Pulmonary artery endothelial cell (primary cell): ENCODE measurements at regions not wholly inside any gene's neighbourhood (a gene's known extent, or its start where the extent isn't known, plus 50 kb on each side); places are given as distances from the start of the nearest gene placed in this dataset.

Experiments used
- DNase-seq: peaks from one replicate; pipeline ENCODE4 v3.0.0-alpha.2; 2011; ENCODE audit warnings: low read depth, low spot score

- no peak for DNase-seq
Measured at GRCh38 chr2:5304640-5305039, 387.5 kb upstream of the SOX11 start.

DNA sequence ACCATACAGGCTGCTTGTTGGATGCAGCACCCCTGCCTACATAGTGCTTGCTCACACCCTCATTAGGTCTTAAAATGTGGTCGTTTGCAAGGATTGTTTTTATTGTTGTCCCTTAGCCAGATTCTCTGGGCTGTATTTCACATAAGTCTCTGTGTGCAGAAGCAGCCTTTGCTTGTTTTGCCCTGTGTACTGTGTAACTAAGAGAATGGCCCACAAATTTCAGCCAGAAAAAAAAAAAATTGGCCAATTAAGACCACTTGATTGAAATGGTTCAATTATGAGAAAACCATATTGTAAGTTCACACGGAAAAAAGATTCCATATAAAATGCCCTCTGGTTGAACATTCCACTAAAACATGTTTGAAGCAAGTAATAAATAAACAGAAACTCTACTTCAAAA is 377.1 kb upstream of the SOX11 start:
- DNase-seq, result no peak

GRCh38 chr2:5315512-5315911 is 376.7 kb upstream of the SOX11 start:
- DNase-seq, result no peak

GRCh38 chr2:5316001-5316490 is 376.1 kb upstream of the SOX11 start:
- DNase-seq, result no peak

- DNase-seq, result no peak
Measured at GRCh38 chr2:5319493-5319892, 372.7 kb upstream of the SOX11 start.

DNA sequence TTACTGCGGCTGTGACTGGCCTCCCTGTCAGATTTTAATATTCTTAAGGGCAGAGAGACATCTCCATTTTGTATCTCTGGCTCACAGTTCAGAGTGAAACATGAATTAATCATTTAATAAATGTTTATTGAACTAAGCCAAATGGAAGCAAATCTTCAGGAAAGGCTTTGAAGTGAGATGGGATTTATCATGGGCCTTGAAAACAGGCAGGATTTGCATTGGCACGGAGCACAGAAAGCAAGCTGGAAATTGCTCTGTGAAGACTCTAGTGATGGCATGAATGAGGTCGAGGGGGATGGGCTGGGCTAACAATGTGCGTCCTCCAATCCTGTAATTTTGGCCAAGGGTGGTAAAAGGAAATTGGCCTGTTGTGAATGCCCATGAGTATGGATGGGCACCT is 369.8 kb upstream of the SOX11 start:
- DNase-seq, result no peak

DNA sequence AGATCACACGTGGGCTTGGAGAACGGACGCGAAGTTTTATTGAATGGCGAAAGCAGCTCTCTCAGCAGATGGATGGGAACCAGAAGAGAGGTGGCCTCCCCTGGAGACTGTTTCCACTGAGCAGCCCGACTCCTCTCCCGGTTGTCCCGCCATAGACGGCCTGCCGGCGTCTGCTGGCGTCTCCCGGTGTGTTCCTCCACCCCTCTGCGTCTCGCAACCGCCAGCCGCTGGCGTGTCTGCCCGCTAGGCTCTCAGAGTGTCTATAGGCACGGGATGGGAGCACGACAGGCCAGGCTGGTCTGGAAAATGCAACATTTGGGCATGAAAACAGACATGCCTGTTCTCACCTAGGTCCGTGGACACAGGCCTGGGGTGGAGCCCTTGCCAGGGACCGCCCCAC is 366.7 kb upstream of the SOX11 start:
- no peak for DNase-seq

DNA sequence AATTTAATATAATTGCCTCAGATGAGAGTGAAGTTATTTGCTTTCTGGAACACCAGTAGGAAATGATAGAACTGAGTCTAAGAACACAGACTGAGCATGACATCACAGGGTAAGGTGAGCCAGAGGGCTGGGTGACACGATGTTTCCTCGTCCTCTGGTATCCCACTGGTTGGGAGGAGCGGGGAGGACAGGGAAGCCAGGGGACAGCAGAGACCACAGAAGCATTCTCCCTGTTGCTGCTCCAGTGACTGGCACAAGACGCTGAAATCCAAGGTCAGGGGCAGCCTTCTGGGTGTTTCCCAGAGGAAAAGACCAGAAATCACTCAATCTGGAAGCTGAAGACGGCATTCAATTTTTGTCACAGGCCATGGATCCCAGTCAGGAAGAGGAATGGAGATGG is 363.4 kb upstream of the SOX11 start:
- no peak for DNase-seq

GRCh38 chr2:5329763-5330162 is 362.4 kb upstream of the SOX11 start:
- DNase-seq, result no peak

GRCh38 chr2:5330961-5331360 is 361.2 kb upstream of the SOX11 start:
- no peak for DNase-seq

- no peak for DNase-seq
Measured at GRCh38 chr2:5332925-5333324, 359.3 kb upstream of the SOX11 start.

DNA sequence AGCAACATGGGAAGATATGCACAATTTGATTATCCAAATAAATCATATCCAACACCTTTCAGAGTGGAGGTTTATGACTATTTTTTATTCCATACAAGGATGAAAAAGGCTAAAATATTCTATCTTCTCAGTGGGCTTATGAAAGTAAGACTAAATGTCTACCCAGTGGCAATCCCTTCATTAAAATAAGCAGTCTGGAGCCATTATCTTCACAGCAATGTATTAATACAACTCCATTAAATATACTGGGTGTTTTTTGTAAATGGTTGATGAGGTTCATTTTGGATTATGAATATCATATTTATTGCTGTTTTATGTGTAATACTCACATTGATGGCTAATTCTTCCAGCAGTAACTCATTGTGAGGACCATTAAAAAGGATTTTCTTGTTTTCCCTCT is 352.7 kb upstream of the SOX11 start:
- DNase-seq, result no peak

DNA sequence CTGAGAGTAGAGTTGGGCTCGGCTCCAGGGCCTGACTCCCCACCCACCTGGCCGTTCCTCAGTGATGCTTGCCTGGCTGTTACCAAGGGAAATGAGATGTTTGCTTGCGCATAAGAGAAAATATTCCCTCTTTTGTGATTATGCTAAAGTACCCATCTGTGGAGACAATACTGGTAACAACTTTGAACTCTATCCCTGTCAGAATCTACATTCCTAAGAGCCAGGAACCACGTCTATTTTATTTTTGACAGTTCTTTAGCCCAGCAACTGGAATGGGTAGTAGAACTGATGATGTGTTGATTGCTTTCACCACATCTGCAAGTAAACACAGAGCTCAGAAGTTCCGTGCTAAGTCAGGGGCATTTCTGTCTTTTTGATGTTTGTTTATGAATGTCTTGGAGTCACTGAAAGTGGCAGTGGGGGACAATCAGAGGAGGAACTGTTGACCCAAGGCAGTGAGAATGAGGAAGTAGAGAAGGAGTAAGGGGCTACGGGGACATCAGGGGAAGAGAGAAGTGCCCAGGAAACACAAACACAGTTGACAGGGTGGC is 348.3 kb upstream of the SOX11 start:
- DNase-seq, result no peak

DNA sequence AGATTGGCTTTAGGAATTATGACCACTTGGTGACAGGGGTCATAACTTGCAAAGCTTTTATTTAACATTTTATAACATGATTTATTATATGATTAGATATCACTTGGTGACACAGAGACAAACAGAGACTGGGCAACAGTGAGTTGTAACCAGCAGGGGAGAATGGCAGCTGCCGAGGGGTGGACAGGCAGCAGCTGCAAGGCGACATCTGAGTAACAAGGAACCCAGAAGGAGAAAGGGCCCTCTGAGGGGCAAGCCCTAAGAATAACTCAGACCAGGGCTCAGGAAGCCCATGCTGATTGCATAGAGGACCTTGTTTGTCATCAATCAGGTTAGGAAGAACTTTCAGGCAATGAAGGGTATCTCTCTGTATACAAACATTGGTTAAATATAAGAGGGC is 339.9 kb upstream of the SOX11 start:
- DNase-seq, result no peak

DNA sequence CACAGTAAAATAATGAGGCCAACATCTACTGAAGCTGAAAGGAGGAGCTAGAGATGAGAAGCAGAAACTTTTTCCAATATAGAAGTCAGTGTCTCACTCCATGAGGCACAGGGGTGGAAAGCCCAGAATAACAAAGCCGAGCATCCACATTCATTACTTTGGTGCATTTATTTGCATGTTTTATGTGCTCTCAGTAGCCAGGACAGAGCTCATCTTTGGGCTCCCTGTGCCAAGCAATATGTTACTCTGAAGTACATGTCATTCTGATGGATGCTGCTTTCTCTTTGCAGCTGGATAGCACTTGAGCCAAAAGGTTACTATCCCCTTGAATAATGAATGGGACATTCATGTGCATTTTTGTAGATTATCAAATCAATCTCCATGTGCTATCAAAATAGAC is 338.6 kb upstream of the SOX11 start:
- DNase-seq, result no peak

DNA sequence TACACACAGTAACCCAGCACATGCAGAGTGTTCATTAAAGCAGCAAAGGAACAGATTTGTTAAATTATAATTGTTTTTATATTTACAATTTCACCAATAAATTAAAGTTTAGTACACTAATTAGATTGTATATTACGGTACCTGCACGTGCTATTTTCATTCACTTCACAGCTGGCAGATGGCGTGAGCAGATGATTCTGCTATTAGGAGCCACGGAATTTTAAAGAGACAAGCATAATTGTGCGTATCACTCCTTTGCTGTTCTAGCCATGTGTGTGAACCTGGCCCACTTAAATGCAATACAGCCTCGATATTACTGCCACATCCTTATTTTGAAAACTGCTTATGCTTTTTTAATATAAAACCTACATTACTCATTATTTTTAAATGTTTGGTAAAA is 332.8 kb upstream of the SOX11 start:
- no peak for DNase-seq

DNA sequence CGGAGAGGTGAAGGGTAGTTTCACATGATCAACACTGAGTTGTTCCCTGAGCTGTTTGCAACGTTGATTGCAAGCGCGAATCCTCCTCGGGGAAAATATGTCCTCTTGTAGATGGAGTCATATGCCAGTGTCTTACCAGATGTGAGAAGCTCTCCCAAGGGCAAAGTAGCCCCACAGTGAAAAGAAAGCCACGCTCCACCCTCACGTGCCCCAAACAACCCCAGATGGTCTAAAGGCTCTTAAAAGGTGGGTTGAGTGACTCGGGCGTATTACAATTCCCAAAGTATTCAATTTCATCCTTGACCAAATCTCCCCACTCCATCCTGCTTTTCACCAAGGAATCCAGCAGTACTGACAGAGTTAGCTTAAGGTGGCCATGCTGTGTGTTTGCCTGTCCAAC is 332.1 kb upstream of the SOX11 start:
- DNase-seq, result no peak

DNA sequence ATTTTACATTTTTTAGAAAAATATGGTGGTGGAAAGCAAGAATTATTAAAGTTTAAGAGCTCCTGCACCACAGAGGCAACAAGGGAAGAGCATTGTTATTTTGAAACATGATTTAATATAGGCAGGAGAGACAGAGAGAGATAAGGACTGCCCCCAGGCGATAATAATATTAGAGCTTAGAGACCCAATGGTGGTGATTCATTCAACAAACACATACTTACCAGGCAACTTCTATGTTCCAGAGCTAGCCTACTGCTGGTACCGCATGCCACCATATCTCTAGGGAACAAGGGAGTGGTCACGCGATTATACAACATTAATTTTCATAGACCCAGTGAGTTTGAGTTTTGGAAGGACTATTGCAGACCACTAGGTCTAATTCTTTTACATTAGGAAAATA is 327.8 kb upstream of the SOX11 start:
- DNase-seq, result no peak

DNA sequence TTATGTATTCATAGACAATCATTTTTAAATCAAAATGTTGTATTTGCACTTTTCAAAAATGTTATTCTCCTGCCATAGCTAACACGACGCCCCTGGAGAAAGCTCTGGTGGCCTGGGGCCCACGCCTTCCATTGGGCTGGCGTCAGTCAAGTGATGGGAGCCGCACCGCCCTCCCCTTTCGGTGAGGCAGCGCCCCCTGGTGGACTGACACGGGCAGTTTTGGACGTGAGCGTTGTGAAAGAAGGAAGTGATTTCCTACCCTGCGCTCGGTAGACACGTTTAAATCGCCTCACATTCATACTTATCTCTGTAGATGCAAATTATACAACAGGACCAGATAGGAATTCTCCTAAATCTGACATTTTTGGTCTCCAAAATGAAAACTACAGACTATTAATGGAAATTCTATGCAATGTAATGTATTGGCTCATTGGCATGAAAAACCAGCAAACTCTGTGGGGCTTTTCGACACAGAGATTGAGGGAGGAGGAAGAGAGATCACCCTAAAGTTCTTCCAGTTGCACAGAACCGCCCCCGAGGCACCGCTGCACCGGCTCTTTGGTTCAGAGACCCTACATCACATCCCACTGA is 326.2 kb upstream of the SOX11 start:
- no peak for DNase-seq

GRCh38 chr2:5367321-5367720 is 324.9 kb upstream of the SOX11 start:
- no peak for DNase-seq

DNA sequence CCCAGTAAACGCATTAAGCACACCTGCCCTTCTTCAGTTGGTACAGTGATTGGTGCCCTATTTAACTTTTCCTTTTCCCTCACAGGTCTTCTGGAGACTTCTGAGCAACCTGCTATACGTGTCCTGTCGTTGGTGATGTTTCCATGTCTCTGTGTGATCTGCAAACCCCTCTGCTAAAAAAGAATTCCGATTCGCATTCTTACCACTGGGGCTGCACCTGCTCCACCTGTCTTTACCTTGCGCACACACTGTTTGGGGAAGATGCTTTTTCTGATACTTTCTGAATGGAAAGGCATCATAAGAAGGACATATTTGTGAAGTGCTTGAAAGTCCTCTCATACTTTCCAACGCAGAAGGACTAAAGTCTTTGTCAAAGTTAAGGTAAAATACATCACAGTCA is 323.9 kb upstream of the SOX11 start:
- no peak for DNase-seq

- no peak for DNase-seq
Measured at GRCh38 chr2:5369510-5369909, 322.7 kb upstream of the SOX11 start.

DNA sequence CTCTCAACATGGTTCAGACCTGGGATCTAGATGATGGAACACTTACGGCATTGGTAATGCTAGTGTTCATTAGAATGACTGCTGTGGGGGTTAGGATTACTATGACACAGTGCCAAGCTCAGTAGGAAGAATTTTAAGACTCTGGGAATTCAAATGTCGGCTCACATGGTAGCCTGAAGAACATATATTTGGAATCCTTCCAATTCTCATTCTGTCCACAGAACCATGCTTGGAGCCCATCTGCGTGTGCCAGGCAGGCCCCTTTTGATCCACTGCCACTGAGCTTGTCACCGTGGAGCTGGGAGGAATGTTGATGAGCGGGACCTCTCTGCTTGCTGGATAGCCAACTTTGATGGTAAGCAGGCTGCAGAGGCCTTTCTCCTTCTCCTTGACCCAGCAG is 322.0 kb upstream of the SOX11 start:
- no peak for DNase-seq

GRCh38 chr2:5372141-5372540 is 320.0 kb upstream of the SOX11 start:
- no peak for DNase-seq
